ENCODE measurements at regions not wholly inside any gene's neighbourhood (a gene's known extent, or its start where the extent isn't known, plus 50 kb on each side); places are given as distances from the start of the nearest gene placed in this dataset.

DNA sequence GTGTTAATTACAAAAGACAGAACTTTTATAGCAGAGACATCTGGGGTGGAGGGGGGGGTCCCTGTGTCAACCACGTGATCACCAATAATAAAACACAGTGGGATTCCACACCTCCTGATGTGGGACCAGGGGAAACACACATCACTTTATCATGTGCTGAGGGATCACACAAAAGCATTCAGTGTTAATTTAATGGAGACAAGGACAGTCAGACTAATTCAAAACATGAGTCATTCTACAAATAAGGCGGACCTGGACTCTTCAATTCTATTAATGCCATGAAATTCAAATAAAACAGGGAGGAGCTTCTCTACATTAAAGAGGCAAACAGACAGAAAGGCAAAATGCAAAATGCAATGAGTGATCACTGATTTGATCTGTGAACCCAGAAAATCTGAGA lies 67.3 kb upstream of the PFKP start:
- no peak overlapping the region for H3K27ac ChIP-seq
- TF ChIP-seq, protein P1, sequence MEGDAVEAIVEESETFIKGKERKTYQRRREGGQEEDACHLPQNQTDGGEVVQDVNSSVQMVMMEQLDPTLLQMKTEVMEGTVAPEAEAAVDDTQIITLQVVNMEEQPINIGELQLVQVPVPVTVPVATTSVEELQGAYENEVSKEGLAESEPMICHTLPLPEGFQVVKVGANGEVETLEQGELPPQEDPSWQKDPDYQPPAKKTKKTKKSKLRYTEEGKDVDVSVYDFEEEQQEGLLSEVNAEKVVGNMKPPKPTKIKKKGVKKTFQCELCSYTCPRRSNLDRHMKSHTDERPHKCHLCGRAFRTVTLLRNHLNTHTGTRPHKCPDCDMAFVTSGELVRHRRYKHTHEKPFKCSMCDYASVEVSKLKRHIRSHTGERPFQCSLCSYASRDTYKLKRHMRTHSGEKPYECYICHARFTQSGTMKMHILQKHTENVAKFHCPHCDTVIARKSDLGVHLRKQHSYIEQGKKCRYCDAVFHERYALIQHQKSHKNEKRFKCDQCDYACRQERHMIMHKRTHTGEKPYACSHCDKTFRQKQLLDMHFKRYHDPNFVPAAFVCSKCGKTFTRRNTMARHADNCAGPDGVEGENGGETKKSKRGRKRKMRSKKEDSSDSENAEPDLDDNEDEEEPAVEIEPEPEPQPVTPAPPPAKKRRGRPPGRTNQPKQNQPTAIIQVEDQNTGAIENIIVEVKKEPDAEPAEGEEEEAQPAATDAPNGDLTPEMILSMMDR (IDR thresholded peaks at IDR 0.05), result no peak
- no peaks in the 10 kb centered on the region for H3K9me3 ChIP-seq
- H3K27me3 ChIP-seq, result no peaks in the 10 kb centered on the region
- no peaks in the 10 kb centered on the region for H3K36me3 ChIP-seq
- no peaks in the 10 kb centered on the region for H3K4me1 ChIP-seq
- ATAC-seq (no peak), DNase-seq (no peak)
- no peak overlapping the region for H3K4me3 ChIP-seq
- intact Hi-C loops (cut with DNase I), result no loop called here

DNA sequence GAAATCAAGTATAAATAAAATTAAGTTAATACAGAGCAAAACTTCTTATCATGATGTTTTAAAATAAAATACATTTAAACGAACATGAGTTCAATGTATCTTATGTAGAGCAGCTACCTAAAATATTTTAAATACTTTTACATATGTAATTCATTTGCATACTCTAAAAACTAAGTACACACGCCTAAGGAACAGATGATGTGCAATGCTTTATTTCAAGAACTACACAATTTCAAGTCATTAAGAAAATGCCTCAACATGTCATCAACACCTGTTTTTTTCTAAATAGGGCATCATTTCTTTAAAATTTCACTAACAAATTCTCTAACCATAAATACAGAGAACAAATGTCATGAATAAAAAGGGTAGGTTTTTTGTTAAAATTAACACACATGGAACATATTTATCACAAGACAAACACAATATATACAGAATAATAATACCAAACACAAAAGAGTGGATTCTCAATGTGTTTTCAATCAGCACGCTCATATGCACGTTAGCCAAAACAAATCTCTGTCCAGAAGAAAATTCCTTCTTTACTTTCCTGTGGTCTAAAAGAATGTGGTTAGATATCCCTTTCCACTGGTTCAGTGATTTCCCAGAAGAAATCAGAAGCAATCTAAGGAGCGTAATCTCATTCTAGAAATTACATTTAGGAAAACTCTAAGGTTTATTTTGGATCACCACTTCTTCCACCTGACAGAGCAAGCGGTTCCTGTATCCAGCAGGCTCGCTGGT lies 73.0 kb upstream of the PFKP start:
- no peaks in the 10 kb centered on the region for H3K27me3 ChIP-seq
- peaks cover 0 to 4% of the 10 kb centered on the region in 2 donors for H3K9me3 ChIP-seq
- ATAC-seq (no peak), DNase-seq (no peak)
- no peaks in the 10 kb centered on the region for H3K36me3 ChIP-seq
- no peak overlapping the region for H3K4me3 ChIP-seq
- no peak overlapping the region for H3K27ac ChIP-seq
- intact Hi-C loops (cut with DNase I), result no loop called here
- TF ChIP-seq, protein P1 (IDR thresholded peaks at IDR 0.05), result no peak
- H3K4me1 ChIP-seq, result no peaks in the 10 kb centered on the region

DNA sequence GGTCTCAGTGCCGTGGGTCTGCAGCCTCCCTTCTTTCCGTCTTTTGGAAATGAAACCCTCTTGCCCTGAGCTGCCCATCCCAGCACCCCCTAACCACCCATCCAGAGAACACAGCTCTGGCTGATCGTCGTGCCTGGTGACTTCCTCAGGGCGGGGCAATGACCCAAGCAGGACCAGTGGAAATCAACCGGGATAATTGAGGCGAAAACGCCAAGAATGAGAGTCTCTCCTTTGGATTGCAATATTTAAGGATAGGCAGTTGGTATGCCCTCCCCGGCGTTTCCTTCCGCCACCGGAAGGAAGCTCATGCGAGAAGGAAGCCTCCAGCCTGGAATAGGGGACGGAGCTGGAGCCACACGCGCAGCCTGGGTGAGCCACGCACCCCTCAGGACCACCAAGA lies 73.7 kb upstream of the PFKP start:
- DNase-seq, result no peak
- H3K27me3 ChIP-seq, result no peaks in the 10 kb centered on the region
- H3K27ac ChIP-seq, result no peak overlapping the region
- TF ChIP-seq, protein P1 (IDR thresholded peaks at IDR 0.05), result no peak
- intact Hi-C loops (cut with DNase I), result no loop called here
- no peaks in the 10 kb centered on the region for H3K36me3 ChIP-seq
- ATAC-seq, result no peak
- H3K9me3 ChIP-seq, result peaks cover 0 to 8% of the 10 kb centered on the region in 2 donors
- H3K4me1 ChIP-seq, result no peaks in the 10 kb centered on the region
- no peak overlapping the region for H3K4me3 ChIP-seq

DNA sequence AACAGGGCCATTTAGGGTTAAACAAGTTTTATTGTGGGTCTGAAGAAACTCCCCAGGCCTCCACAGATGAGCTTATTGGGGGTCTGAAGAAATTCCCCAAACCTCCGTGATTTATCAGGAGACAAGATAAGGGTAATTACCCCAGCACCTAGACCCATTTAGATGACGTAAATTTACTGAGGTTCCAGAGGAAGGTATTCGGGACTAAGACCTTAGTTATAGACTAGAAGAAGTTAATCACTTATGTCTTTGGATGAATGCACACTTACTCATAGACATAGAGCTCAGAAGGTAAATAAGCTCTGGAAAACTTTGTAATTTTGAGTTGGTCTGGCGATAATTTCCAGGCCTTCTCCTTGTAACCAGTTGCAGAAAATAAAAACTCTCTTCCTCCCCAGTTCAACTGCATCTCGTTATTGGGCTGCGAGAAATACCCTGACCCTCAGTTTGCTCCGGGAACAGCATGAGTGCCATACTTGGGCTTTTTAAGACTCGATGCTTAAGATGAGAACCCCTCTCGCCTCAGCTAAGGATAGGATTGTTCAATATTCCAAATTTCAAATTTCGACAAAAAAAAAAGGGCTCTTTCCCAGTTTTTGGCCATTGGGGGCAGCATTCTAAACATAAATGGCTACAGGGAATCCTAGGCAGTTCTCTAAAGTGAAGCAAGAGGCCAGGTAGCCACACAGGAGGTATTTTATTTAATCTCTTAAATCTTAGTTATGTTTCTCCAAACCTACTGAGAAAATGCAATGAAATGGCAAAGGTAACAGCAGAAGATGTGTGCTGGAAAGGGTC lies 74.7 kb upstream of the PFKP start:
- no peaks in the 10 kb centered on the region for H3K36me3 ChIP-seq
- no peaks in the 10 kb centered on the region for H3K4me1 ChIP-seq
- H3K27ac ChIP-seq, result no peak overlapping the region
- no peaks in the 10 kb centered on the region for H3K27me3 ChIP-seq
- TF ChIP-seq, protein P1 (IDR thresholded peaks at IDR 0.05), result no peak
- DNase-seq (no peak), ATAC-seq (no peak)
- intact Hi-C loops (cut with DNase I), result no loop called here
- no peak overlapping the region for H3K4me3 ChIP-seq
- peaks cover 0 to 8% of the 10 kb centered on the region in 2 donors for H3K9me3 ChIP-seq

DNA sequence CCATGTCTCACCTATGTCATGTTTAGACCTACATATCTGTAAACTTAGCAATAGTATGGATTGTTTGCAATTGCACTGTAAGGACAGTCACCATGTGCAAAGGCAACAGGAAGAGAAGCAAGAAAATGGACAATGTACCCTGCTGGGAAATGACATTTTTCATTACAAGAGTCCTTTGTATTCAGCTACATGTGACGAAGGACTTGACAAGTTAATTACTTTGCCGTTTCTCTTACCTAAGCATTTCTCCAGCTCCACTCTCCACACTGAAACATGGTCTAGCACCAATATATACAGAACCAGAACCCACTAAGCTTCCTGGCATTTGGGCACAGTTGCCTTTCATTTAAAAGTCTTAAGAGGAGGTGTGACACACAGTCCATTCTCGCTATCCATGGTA lies 76.6 kb upstream of the PFKP start:
- Histone ChIP-seq H3K27me3 (no peaks in the 10 kb centered on the region), H3K4me3 (no peak overlapping the region), H3K4me1 (peaks cover 0 to 7% of the 10 kb centered on the region in 2 donors), H3K9me3 (peaks cover 0 to 8% of the 10 kb centered on the region in 2 donors), H3K27ac (no peak overlapping the region), H3K36me3 (no peaks in the 10 kb centered on the region)
- no peak for DNase-seq
- no peak for ATAC-seq
- TF ChIP-seq, protein P1 (IDR thresholded peaks at IDR 0.05), result no peak
- intact Hi-C loops (cut with DNase I), result no loop called here
